WTC11 (cell line): ENCODE measurements at regions not wholly inside any gene's neighbourhood (a gene's known extent, or its start where the extent isn't known, plus 50 kb on each side); places are given as distances from the start of the nearest gene placed in this dataset.
"Not testable (repeated sequence)": the region's sequence is repeated elsewhere in the genome, so short reads cannot be mapped to it uniquely, and the experiment has no call there.

Source experiments
- ATAC-seq: fragments of 200-7000 bp; cut with Tn5 transposase; 2 replicates; pipeline ENCODE4 v1.10.0; 2021; ENCODE audit warnings: mild to moderate bottlenecking, moderate library complexity
- CTCF ChIA-PET: fragments of 300-600 bp; sonication (Branson Sonifier 250); formaldehyde crosslinking; loops from one replicate; lab custom pipeline; 2021; ENCODE audit warnings: antibody characterized with exemption; lab: Charles Lee
- POLR2A ChIA-PET: fragments of 350-600 bp; sonication (Branson Sonifier 250); formaldehyde crosslinking; loops from one replicate; lab custom pipeline; 2021; ENCODE audit warnings: antibody characterized with exemption; lab: Charles Lee
- DNase-seq: peaks from one replicate; pipeline ENCODE4 v3.0.0; 2021; ENCODE audit warnings: low spot score
- H3K27ac Mint-ChIP-seq: 2 replicates; pipeline ENCODE4 v1.8.0; 2021; ENCODE audit warnings: mixed read lengths
- H3K27me3 Mint-ChIP-seq: 2 replicates; pipeline ENCODE4 v1.8.0; 2021; ENCODE audit warnings: low read depth, mild to moderate bottlenecking, moderate library complexity, mixed read lengths
- H3K36me3 Mint-ChIP-seq: 2 replicates; pipeline ENCODE4 v1.8.0; 2021; ENCODE audit warnings: mixed read lengths
- H3K4me1 Mint-ChIP-seq: 2 replicates; pipeline ENCODE4 v1.8.0; 2022; ENCODE audit warnings: mixed read lengths
- H3K4me3 Mint-ChIP-seq: 2 replicates; pipeline ENCODE4 v1.8.0; 2021; ENCODE audit warnings: mild to moderate bottlenecking, moderate library complexity, mixed read lengths
- H3K9me3 Mint-ChIP-seq: 2 replicates; pipeline ENCODE4 v1.8.0; 2021; ENCODE audit warnings: mixed read lengths
- AR ChIP-seq: fragments of 250-450 bp; sonication (Bioruptor Pico); IDR thresholded peaks from 2 replicates; pipeline ENCODE4 v1.9.0; 2021; ENCODE audit warnings: mild to moderate bottlenecking
- ATF1 ChIP-seq: sonication (generic); formaldehyde crosslinking; IDR thresholded peaks from 2 replicates; pipeline ENCODE4 v1.8.1; 2023; ENCODE audit warnings: mild to moderate bottlenecking, moderate library complexity, missing genetic modification reagents
- ATF2 ChIP-seq: sonication (generic); formaldehyde crosslinking; IDR thresholded peaks from 2 replicates; pipeline ENCODE4 v1.8.1; 2022; ENCODE audit warnings: low read depth, missing genetic modification reagents, borderline replicate concordance
- CTCF ChIP-seq: fragments of 200-600 bp; IDR thresholded peaks from 2 replicates; pipeline ENCODE4 v1.8.0; 2022; ENCODE audit warnings: antibody characterized with exemption
- ETV6 ChIP-seq: sonication (generic); formaldehyde crosslinking; IDR thresholded peaks from 2 replicates; pipeline ENCODE4 v1.8.1; 2022; ENCODE audit warnings: mild to moderate bottlenecking, missing genetic modification reagents
- GRHL2 ChIP-seq: fragments of 250-450 bp; sonication (Bioruptor Pico); IDR thresholded peaks from 2 replicates; pipeline ENCODE4 v1.8.0; 2022; ENCODE audit warnings: mild to moderate bottlenecking, moderate library complexity; ENCODE audit not compliant: insufficient replicate concordance, severe bottlenecking
- JUN ChIP-seq: sonication (generic); formaldehyde crosslinking; IDR thresholded peaks from 2 replicates; pipeline ENCODE4 v1.8.0; 2023; ENCODE audit warnings: mild to moderate bottlenecking, missing genetic modification reagents
- MAX ChIP-seq: sonication (generic); formaldehyde crosslinking; IDR thresholded peaks from 2 replicates; pipeline ENCODE4 v1.8.0; 2022; ENCODE audit warnings: mild to moderate bottlenecking, missing genetic modification reagents
- SMAD3 ChIP-seq: sonication (generic); formaldehyde crosslinking; IDR thresholded peaks from 2 replicates; pipeline ENCODE4 v1.8.0; 2022; ENCODE audit warnings: missing genetic modification reagents, mild to moderate bottlenecking, borderline replicate concordance
- STAT6 ChIP-seq: sonication (generic); formaldehyde crosslinking; conservative IDR thresholded peaks from 2 replicates; pipeline ENCODE4 v1.8.1; 2023; ENCODE audit warnings: mild to moderate bottlenecking, low read depth, missing genetic modification reagents, moderate library complexity
- TP53 ChIP-seq: sonication (generic); formaldehyde crosslinking; IDR thresholded peaks from 2 replicates; pipeline ENCODE4 v1.8.1; 2023; ENCODE audit warnings: mild to moderate bottlenecking, missing genetic modification reagents
- ZMAT4 ChIP-seq: fragments of 250-450 bp; sonication (Bioruptor Pico); IDR thresholded peaks from 2 replicates; pipeline ENCODE4 v1.9.0; 2021; ENCODE audit warnings: mild to moderate bottlenecking
- ZNF416 ChIP-seq: fragments of 250-450 bp; sonication (Bioruptor Pico); IDR thresholded peaks from 2 replicates; pipeline ENCODE4 v1.9.0; 2021; ENCODE audit warnings: mild to moderate bottlenecking, inconsistent platforms
- ZNF425 ChIP-seq: fragments of 250-450 bp; sonication (Bioruptor Pico); conservative IDR thresholded peaks from 2 replicates; pipeline ENCODE4 v1.9.0; 2021; ENCODE audit warnings: mild to moderate bottlenecking

GRCh38 chr10:16165067-16165466 lies 271.7 kb upstream of the PTER start:
- ATAC-seq, H3K4me1 Mint-ChIP-seq, DNase-seq, H3K4me3 Mint-ChIP-seq, H3K27ac Mint-ChIP-seq, H3K27me3 Mint-ChIP-seq, POLR2A ChIA-PET, CTCF ChIA-PET, H3K36me3 Mint-ChIP-seq: not testable (repeated sequence)
- H3K9me3 Mint-ChIP-seq, result peaks cover 51% of the 10 kb centered on the region

- ATAC-seq, result no peak
- CTCF ChIA-PET, result interaction anchor here (0.7 kb wide), 1 partner anchor 26 kb away, joined by 3 read pairs; no protein-coding TSS in a partner anchor
- peaks cover 17% of the 10 kb centered on the region for H3K4me1 Mint-ChIP-seq
Measured at GRCh38 chr10:16182144-16182543, 254.7 kb upstream of the PTER start.

GRCh38 chr10:16182688-16183087 lies 254.1 kb upstream of the PTER start:
- no peak for DNase-seq
- Mint-ChIP-seq H3K4me1 (peaks cover 17% of the 10 kb centered on the region), H3K36me3 (peaks cover 21% of the 10 kb centered on the region), H3K27ac (no peak overlapping the region), H3K27me3 (peaks cover 4% of the 10 kb centered on the region), H3K9me3 (peaks cover 38% of the 10 kb centered on the region), H3K4me3 (no peak overlapping the region)
- ATAC-seq, result no peak
- ChIA-PET POLR2A (no interaction called here), CTCF (interaction anchor here (0.7 kb wide), 1 partner anchor 26 kb away, joined by 3 read pairs; no protein-coding TSS in a partner anchor)
- TF ChIP-seq STAT6 (CRISPR knock-in tag), result no peak
- TF ChIP-seq GRHL2 (CRISPR knock-in tag), result no peak
- TF ChIP-seq CTCF, result no peak
- TF ChIP-seq SMAD3 (CRISPR knock-in tag), result no peak
- no peak for TF ChIP-seq MAX (CRISPR knock-in tag)

More at GRCh38 chr10:16182144-16182543, 254.7 kb upstream of the PTER start:
- H3K27me3 Mint-ChIP-seq, result peaks cover under 1% of the 10 kb centered on the region; the same call in 1 of the 2 replicates
- POLR2A ChIA-PET, result no interaction called here
- no peak for TF ChIP-seq ATF1
- TF ChIP-seq ZNF425 (CRISPR knock-in tag), result no peak
- no peak for TF ChIP-seq TP53
- no peak for TF ChIP-seq SMAD3 (CRISPR knock-in tag)
- TF ChIP-seq ETV6 (CRISPR knock-in tag), result no peak
- no peak for TF ChIP-seq ZNF416 (CRISPR knock-in tag)
- no peak for TF ChIP-seq ATF2 (CRISPR knock-in tag)
- no peak for TF ChIP-seq JUN (CRISPR knock-in tag)
- TF ChIP-seq AR (CRISPR knock-in tag), result no peak
- TF ChIP-seq ZMAT4, result no peak
- H3K4me3 Mint-ChIP-seq, result no peak overlapping the region
- peaks cover 37% of the 10 kb centered on the region for H3K9me3 Mint-ChIP-seq
- DNase-seq, result no peak
- peaks cover 19% of the 10 kb centered on the region for H3K36me3 Mint-ChIP-seq
- H3K27ac Mint-ChIP-seq, result no peak overlapping the region
